ENCODE measurements at regions not wholly inside any gene's neighbourhood (a gene's known extent, or its start where the extent isn't known, plus 50 kb on each side); places are given as distances from the start of the nearest gene placed in this dataset.
A peak's percentile ranks its signal among the peaks of the same experiment; 100 is the strongest.

GRCh38 chr10:58451193-58451889 is 61.3 kb upstream of the BICC1 start:
- no peak overlapping the region for H3K4me3 ChIP-seq (ENCODE audit: low read length)
- DNase-seq (ENCODE audit: low read depth), result no peak
- no peak for TF ChIP-seq CTCF (conservative IDR thresholded peaks at IDR 0.05; ENCODE audit: low read depth, low read length)

GRCh38 chr10:58453105-58453504 is 59.6 kb upstream of the BICC1 start:
- TF ChIP-seq CTCF (conservative IDR thresholded peaks at IDR 0.05; ENCODE audit: low read depth, low read length), result no peak
- DNase-seq (ENCODE audit: low read depth), result no peak
- no peak overlapping the region for H3K4me3 ChIP-seq (ENCODE audit: low read length)

- TF ChIP-seq CTCF (conservative IDR thresholded peaks at IDR 0.05; ENCODE audit: low read depth, low read length), result no peak
- no peak overlapping the region for H3K4me3 ChIP-seq (ENCODE audit: low read length)
These were observed 56.5 kb upstream of the BICC1 start for GRCh38 chr10:58456179-58456578.

GRCh38 chr10:58457761-58458616 is 54.7 kb upstream of the BICC1 start:
- TF ChIP-seq CTCF (conservative IDR thresholded peaks at IDR 0.05; ENCODE audit: low read depth, low read length), result no peak
- peak; percentile 68 for DNase-seq (ENCODE audit: low read depth)
- no peak overlapping the region for H3K4me3 ChIP-seq (ENCODE audit: low read length)

More at GRCh38 chr10:58456179-58456578, 56.5 kb upstream of the BICC1 start:
- DNase-seq (ENCODE audit: low read depth), result no peak

GRCh38 chr10:58459069-58459468 is 53.6 kb upstream of the BICC1 start:
- no peak overlapping the region for H3K4me3 ChIP-seq (ENCODE audit: low read length)
- TF ChIP-seq CTCF (conservative IDR thresholded peaks at IDR 0.05; ENCODE audit: low read depth, low read length), result no peak
- DNase-seq (ENCODE audit: low read depth), result no peak

GRCh38 chr10:58460157-58460556 is 52.5 kb upstream of the BICC1 start:
- H3K4me3 ChIP-seq (ENCODE audit: low read length), result no peak overlapping the region
- no peak for DNase-seq (ENCODE audit: low read depth)
- no peak for TF ChIP-seq CTCF (conservative IDR thresholded peaks at IDR 0.05; ENCODE audit: low read depth, low read length)

Data from retinal pigment epithelial cell (primary cell).